ENCODE measurements at regions not wholly inside any gene's neighbourhood (a gene's known extent, or its start where the extent isn't known, plus 50 kb on each side); places are given as distances from the start of the nearest gene placed in this dataset.

GRCh38 chr5:68946728-68947127 lies 147.1 kb upstream of the SLC30A5 start:
- no peak for FAIRE-seq

GRCh38 chr5:68947986-68948385 lies 145.8 kb upstream of the SLC30A5 start:
- BruUV-seq (replicated peaks) = no TSS peak
- Histone ChIP-seq H3K4me1 (ENCODE audit: insufficient read depth, low read length) (no peaks in the 10 kb centered on the region), H3K36me3 (replicated peaks in 1 of 2; ENCODE audit: control insufficient read depth in 1 of 2, insufficient read depth in 2 of 2, low read length in 2 of 2) (no peaks in the 10 kb centered on the region), H3K9ac (ENCODE audit: insufficient read depth, low read depth, low read length) (no peak overlapping the region), H2AFZ (ENCODE audit: low read length) (no peak overlapping the region), H3K4me2 (ENCODE audit: low read depth, low read length) (no peak overlapping the region), H3K27me3 (ENCODE audit: control insufficient read depth in 1 of 2, insufficient read depth in 2 of 2, low read length in 2 of 2) (peaks cover 0 to 10% of the 10 kb centered on the region in 2 experiments; a peak in 1 of 5 replicates), H3K4me3 (replicated peaks in 1 of 3; ENCODE audit: insufficient read depth in 1 of 3, low read depth in 2 of 3, low read length in 3 of 3) (no peak overlapping the region), H3K79me2 (ENCODE audit: insufficient read depth, low read length) (no peaks in the 10 kb centered on the region), H3K27ac (ENCODE audit: extremely low read length, insufficient read depth, low read length) (no peak overlapping the region), H3K9me3 (ENCODE audit: low read length) (no peaks in the 10 kb centered on the region), H4K20me1 (ENCODE audit: insufficient read depth, low read length) (no peaks in the 10 kb centered on the region)
- ATAC-seq (no peak), FAIRE-seq (no peak), DNase-seq (ENCODE audit: low spot score) (no peak)
- ChIA-PET POLR2A (no interaction called here), CTCF (ENCODE audit: low intra/inter-chr PET ratio, low total read pairs) (no interaction called here)
- intact Hi-C loops (cut with micrococcal nuclease; ENCODE audit: unreplicated experiment) = no loop called here
- in situ Hi-C loops (cut with HindIII; ENCODE audit: extremely low pct_ligation_motif_present, low pct_unique_long_range_greater_than_20kb) = no loop called here
- 6% methylated on average over 2 of the region's 2 CpGs for WGBS (ENCODE audit: low lambda C conversion rate)
- no peak for TF ChIP-seq CREBL2 (CRISPR knock-in tag; IDR thresholded peaks at IDR 0.05; ENCODE audit: borderline replicate concordance)
- TF ChIP-seq ZC3H13 (CRISPR knock-in tag; IDR thresholded peaks at IDR 0.05) = no peak
- TF ChIP-seq MXI1 (IDR thresholded peaks at IDR 0.05; ENCODE audit: borderline replicate concordance, low read depth, low read length) = no peak
- TF ChIP-seq MIER3 (CRISPR knock-in tag; IDR thresholded peaks at IDR 0.05; ENCODE audit: borderline replicate concordance) = no peak
- no peak for TF ChIP-seq ZBED4 (CRISPR knock-in tag; IDR thresholded peaks at IDR 0.05; ENCODE audit: borderline replicate concordance)

More at GRCh38 chr5:68946728-68947127, 147.1 kb upstream of the SLC30A5 start:
- no peak for TF ChIP-seq MAFG (CRISPR knock-in tag; IDR thresholded peaks at IDR 0.05)
- no TSS peak for BruUV-seq (replicated peaks)
- H3K27me3 ChIP-seq (ENCODE audit: control insufficient read depth in 1 of 2, insufficient read depth in 2 of 2, low read length in 2 of 2) = peaks cover 0 to 10% of the 10 kb centered on the region in 2 experiments; a peak in 1 of 5 replicates
- no peak overlapping the region for H3K4me2 ChIP-seq (ENCODE audit: low read depth, low read length)
- no peak for DNase-seq (ENCODE audit: low spot score)
- in situ Hi-C loops (cut with HindIII; ENCODE audit: extremely low pct_ligation_motif_present, low pct_unique_long_range_greater_than_20kb) (no loop called here), intact Hi-C loops (cut with micrococcal nuclease; ENCODE audit: unreplicated experiment) (no loop called here)
- H3K36me3 ChIP-seq (replicated peaks in 1 of 2; ENCODE audit: control insufficient read depth in 1 of 2, insufficient read depth in 2 of 2, low read length in 2 of 2) = no peaks in the 10 kb centered on the region
- no peaks in the 10 kb centered on the region for H4K20me1 ChIP-seq (ENCODE audit: insufficient read depth, low read length)
- H3K4me3 ChIP-seq (replicated peaks in 1 of 3; ENCODE audit: insufficient read depth in 1 of 3, low read depth in 2 of 3, low read length in 3 of 3) = no peak overlapping the region
- H2AFZ ChIP-seq (ENCODE audit: low read length) = no peak overlapping the region
- ChIA-PET CTCF (ENCODE audit: low intra/inter-chr PET ratio, low total read pairs) (no interaction called here), POLR2A (no interaction called here)
- H3K9me3 ChIP-seq (ENCODE audit: low read length) = no peaks in the 10 kb centered on the region
- 97% methylated on average over 3 of the region's 3 CpGs for WGBS (ENCODE audit: low lambda C conversion rate)
- no peaks in the 10 kb centered on the region for H3K79me2 ChIP-seq (ENCODE audit: insufficient read depth, low read length)
- H3K4me1 ChIP-seq (ENCODE audit: insufficient read depth, low read length) = no peaks in the 10 kb centered on the region
- no peak overlapping the region for H3K9ac ChIP-seq (ENCODE audit: insufficient read depth, low read depth, low read length)
- no peak overlapping the region for H3K27ac ChIP-seq (ENCODE audit: extremely low read length, insufficient read depth, low read length)
- no peak for ATAC-seq

All from HepG2 (cell line).